H1 (cell line): ENCODE measurements at regions not wholly inside any gene's neighbourhood (a gene's known extent, or its start where the extent isn't known, plus 50 kb on each side); places are given as distances from the start of the nearest gene placed in this dataset.
A peak's percentile ranks its signal among the peaks of the same experiment; 100 is the strongest.

Experiments used
- CTCF ChIA-PET: fragments of 300-600 bp; sonication (Branson Sonifier 250); formaldehyde crosslinking; loops from one replicate; lab custom pipeline; 2021; ENCODE audit not compliant: partially characterized antibody; lab: Charles Lee
- POLR2A ChIA-PET: fragments of 300-600 bp; sonication (Branson Sonifier 250); formaldehyde crosslinking; loops from one replicate; lab custom pipeline; 2021; ENCODE audit warnings: inconsistent platforms; ENCODE audit not compliant: partially characterized antibody; lab: Charles Lee
- DNase-seq, 2 experiments: peaks; one replicate each; pipeline versions ENCODE4 v3.0.0 to v3.0.0-alpha.2; 2010 to 2022; ENCODE audit warnings: low spot score in 2 of 2, low read depth in 1 of 2, mixed read lengths in 1 of 2
- FAIRE-seq: peaks from 2 replicates; lab custom pipeline; 2011; peaks lifted over from hg19 to GRCh38; lab: Jason Lieb, UNC
- H2AFZ ChIP-seq: 2 replicates; pipeline ENCODE4 v1.8.1; 2012; ENCODE audit warnings: low read length, inconsistent platforms
- H2AK5ac ChIP-seq: 2 replicates; pipeline ENCODE4 v1.6.1; 2013; ENCODE audit warnings: low read depth, low read length
- H2BK120ac ChIP-seq: replicated peaks from 2 replicates; pipeline ENCODE3; 2013; ENCODE audit warnings: low read depth, low read length, inconsistent platforms
- H2BK12ac ChIP-seq: 2 replicates; pipeline ENCODE4 v1.6.1; 2013; ENCODE audit warnings: low read depth, low read length
- H2BK15ac ChIP-seq: 2 replicates; pipeline ENCODE4 v1.6.1; 2013; ENCODE audit warnings: low read length
- H2BK20ac ChIP-seq: 2 replicates; pipeline ENCODE4 v1.6.1; 2013; ENCODE audit warnings: low read length
- H2BK5ac ChIP-seq: 2 replicates; pipeline ENCODE4 v1.6.1; 2013; ENCODE audit warnings: low read depth, low read length
- H3K14ac ChIP-seq: 2 replicates; pipeline ENCODE4 v1.6.1; 2013; ENCODE audit warnings: inconsistent platforms; ENCODE audit not compliant: insufficient read length
- H3K18ac ChIP-seq: 2 replicates; pipeline ENCODE4 v1.6.1; 2013; ENCODE audit warnings: low read length; ENCODE audit errors: extremely low read depth
- H3K23ac ChIP-seq: 2 replicates; pipeline ENCODE4 v1.6.1; 2013; ENCODE audit warnings: inconsistent platforms; ENCODE audit not compliant: insufficient read length
- H3K23me2 ChIP-seq: 2 replicates; pipeline ENCODE4 v1.6.1; 2013; ENCODE audit warnings: low read depth, low read length
- H3K27ac ChIP-seq: 2 replicates; pipeline ENCODE4 v1.6.1; 2011; ENCODE audit warnings: low read depth, low read length, inconsistent platforms
- H3K27me3 ChIP-seq, 4 experiments: replicated peaks in 1 of 4; 1 replicate in 1 of 4; 2 replicates in 3 of 4; pipeline versions ENCODE4 v1.6.1 to v1.8.1; 2011 to 2013; ENCODE audit warnings: low read length in 3 of 4, mild to moderate bottlenecking in 3 of 4, inconsistent platforms in 2 of 4, mixed read lengths in 2 of 4, moderate library complexity in 1 of 4; ENCODE audit not compliant: control insufficient read depth in 3 of 4, insufficient read depth in 3 of 4; ENCODE audit errors: extremely low read depth in 1 of 4
- H3K36me3 ChIP-seq, 4 experiments: 2 replicates each; pipeline versions ENCODE4 v1.6.1 to v1.8.1; 2011 to 2013; ENCODE audit warnings: mild to moderate bottlenecking in 4 of 4, low read length in 3 of 4, moderate library complexity in 2 of 4, control low read depth in 1 of 4, inconsistent platforms in 1 of 4; ENCODE audit not compliant: insufficient read depth in 4 of 4, control insufficient read depth in 2 of 4
- H3K4ac ChIP-seq: replicated peaks from 2 replicates; pipeline ENCODE3; 2013; ENCODE audit warnings: low read length, low read depth, mixed read lengths, inconsistent platforms; ENCODE audit not compliant: insufficient read length
- H3K4me1 ChIP-seq, 4 experiments: replicated peaks in 1 of 4; 1 replicate in 1 of 4; 2 replicates in 3 of 4; pipeline versions ENCODE4 v1.6.1 to v1.8.1; 2011 to 2013; ENCODE audit warnings: low read length in 3 of 4, inconsistent platforms in 2 of 4, mixed read lengths in 1 of 4; ENCODE audit not compliant: insufficient read depth in 4 of 4, control insufficient read depth in 3 of 4
- H3K4me2 ChIP-seq, 2 experiments: 2 replicates each; pipeline versions ENCODE4 v1.6.1 to v1.8.1; 2011 to 2013; ENCODE audit warnings: low read depth in 2 of 2, low read length in 2 of 2, control low read depth in 1 of 2, inconsistent platforms in 1 of 2, mild to moderate bottlenecking in 1 of 2; ENCODE audit not compliant: insufficient read depth in 1 of 2
- H3K4me3 ChIP-seq, 4 experiments: fragments of 200-600, 300-600 bp in 1 of 4; sonication (generic), shearing (Covaris generic), sonication (Bioruptor Twin) in 1 of 4; 2 replicates each; pipeline versions ENCODE4 v1.5.1 to v1.8.1; 2011 to 2016; ENCODE audit warnings: low read length in 4 of 4, low read depth in 3 of 4, control low read depth in 2 of 4, inconsistent platforms in 2 of 4, mild to moderate bottlenecking in 2 of 4, mixed read lengths in 1 of 4, moderate library complexity in 1 of 4; ENCODE audit not compliant: insufficient read depth in 2 of 4; ENCODE audit errors: extremely low read depth in 1 of 4
- H3K56ac ChIP-seq: replicated peaks from 2 replicates; pipeline ENCODE3; 2013; ENCODE audit warnings: low read depth, mild to moderate bottlenecking, mixed read lengths, low read length, inconsistent platforms; ENCODE audit not compliant: insufficient read length
- H3K79me1 ChIP-seq: 2 replicates; pipeline ENCODE4 v1.6.1; 2013; ENCODE audit warnings: low read depth, low read length, control low read depth
- H3K79me2 ChIP-seq, 2 experiments: 2 replicates each; pipeline versions ENCODE4 v1.6.1 to v1.8.1; 2012 to 2013; ENCODE audit warnings: low read length in 2 of 2, mild to moderate bottlenecking in 2 of 2, inconsistent platforms in 1 of 2; ENCODE audit not compliant: insufficient read depth in 2 of 2, control insufficient read depth in 1 of 2
- H3K9ac ChIP-seq, 4 experiments: replicated peaks in 1 of 4; 1 replicate in 1 of 4; 2 replicates in 3 of 4; pipeline versions ENCODE4 v1.6.1 to v1.8.1; 2011 to 2013; ENCODE audit warnings: low read depth in 3 of 4, low read length in 3 of 4, control low read depth in 2 of 4, mild to moderate bottlenecking in 2 of 4, moderate library complexity in 2 of 4, inconsistent platforms in 1 of 4; ENCODE audit errors: extremely low read depth in 1 of 4
- H3K9me3 ChIP-seq, 2 experiments: 2 replicates each; pipeline versions ENCODE4 v1.6.1 to v1.8.1; 2012 to 2013; ENCODE audit warnings: mild to moderate bottlenecking in 2 of 2, moderate library complexity in 2 of 2, control low read depth in 1 of 2, inconsistent platforms in 1 of 2, low read depth in 1 of 2, low read length in 1 of 2, mixed read lengths in 1 of 2; ENCODE audit not compliant: insufficient read depth in 2 of 2
- H4K20me1 ChIP-seq, 2 experiments: replicated peaks in 1 of 2; 2 replicates each; pipeline versions ENCODE3 to v1.8.1; 2011 to 2013; ENCODE audit warnings: inconsistent platforms in 2 of 2, low read length in 2 of 2, mild to moderate bottlenecking in 1 of 2; ENCODE audit not compliant: insufficient read depth in 2 of 2, control insufficient read depth in 1 of 2
- H4K5ac ChIP-seq: 2 replicates; pipeline ENCODE4 v1.6.1; 2013; ENCODE audit warnings: low read length, low read depth, mixed read lengths, inconsistent platforms; ENCODE audit not compliant: insufficient read length
- H4K8ac ChIP-seq: 2 replicates; pipeline ENCODE4 v1.8.0; 2013; ENCODE audit warnings: mild to moderate bottlenecking, moderate library complexity, low read length, inconsistent platforms; ENCODE audit not compliant: insufficient read depth; ENCODE audit errors: extremely low read depth
- H4K91ac ChIP-seq: replicated peaks from 2 replicates; pipeline ENCODE3; 2013; ENCODE audit warnings: low read length, mixed read lengths, inconsistent platforms; ENCODE audit not compliant: insufficient read length
- JUND ChIP-seq: IDR thresholded peaks from 2 replicates; pipeline ENCODE4 v1.6.1; 2011; ENCODE audit warnings: mild to moderate bottlenecking, improper control_type of control experiment, low read length
- WGBS, 2 experiments: shearing (Covaris generic) in 1 of 2; methylation state at CpG; one replicate each; pipeline versions ENCODE4 v1.1.6 to v1.1.7; 2013 to 2015; ENCODE audit warnings: low lambda C conversion rate in 2 of 2, mixed read lengths in 2 of 2, inconsistent platforms in 1 of 2, low coverage in 1 of 2, missing lambda C conversion rate in 1 of 2; ENCODE audit not compliant: insufficient replicate concordance in 2 of 2, insufficient coverage in 1 of 2, insufficient read length in 1 of 2; ENCODE audit errors: extremely low coverage in 1 of 2, missing lambda C conversion rate in 1 of 2; 5-methylcytosine and 5-hydroxymethylcytosine counted together

DNA sequence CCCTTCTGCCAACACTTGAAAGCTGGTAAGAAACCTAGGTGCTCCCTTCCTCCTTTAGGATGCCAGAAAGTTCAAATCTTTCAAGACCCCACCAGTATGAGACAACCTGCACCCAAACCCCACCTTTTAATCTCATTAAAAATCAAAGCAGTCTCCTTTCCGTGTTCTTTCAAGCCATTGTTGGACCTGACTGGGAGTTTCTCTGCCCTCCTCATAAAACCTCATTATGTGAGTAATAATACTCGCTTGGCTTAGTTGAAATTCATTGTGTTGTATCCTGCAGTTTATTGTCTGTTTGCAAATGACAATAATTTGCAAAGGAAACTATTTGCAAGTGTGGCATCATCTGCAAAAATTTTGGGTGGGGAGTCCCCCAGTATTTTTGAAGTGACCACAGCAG, 133.2 kb upstream of the VEGFC start:
- no peaks in the 10 kb centered on the region for H3K79me2 ChIP-seq
- no peak overlapping the region for H2BK120ac ChIP-seq
- ChIA-PET CTCF (interaction anchor here (1.0 kb wide), 1 partner anchor 39 kb away, joined by 3 read pairs; no protein-coding TSS in a partner anchor), POLR2A (no interaction called here)
- no peak overlapping the region for H3K4me3 ChIP-seq
- WGBS, 2 experiments, result 43% methylated on average over 2 of the region's 2 CpGs; no CpG with 5 or more reads in 1 of the 2 experiments
- H2BK15ac ChIP-seq, result no peak overlapping the region
- H2AFZ ChIP-seq, result peak overlapping the region; percentile 66; the same call in 1 of the 2 replicates
- no peaks in the 10 kb centered on the region for H3K36me3 ChIP-seq
- no peaks in the 10 kb centered on the region for H4K20me1 ChIP-seq
- no peak overlapping the region for H3K18ac ChIP-seq
- FAIRE-seq (no peak), DNase-seq (no peak)
- H3K23ac ChIP-seq, result no peak overlapping the region
- H3K4ac ChIP-seq, result no peak overlapping the region
- H3K27ac ChIP-seq, result no peak overlapping the region
- no peak overlapping the region for H2AK5ac ChIP-seq
- H2BK5ac ChIP-seq, result no peak overlapping the region
- no peaks in the 10 kb centered on the region for H3K9me3 ChIP-seq
- H3K14ac ChIP-seq, result no peak overlapping the region
- no peak overlapping the region for H2BK12ac ChIP-seq
- no peak overlapping the region for H3K4me2 ChIP-seq
- no peak overlapping the region for H4K8ac ChIP-seq
- no peaks in the 10 kb centered on the region for H3K27me3 ChIP-seq
- H4K91ac ChIP-seq, result no peak overlapping the region
- no peak overlapping the region for H3K9ac ChIP-seq
- H2BK20ac ChIP-seq, result no peak overlapping the region
- H4K5ac ChIP-seq, result no peak overlapping the region
- H3K79me1 ChIP-seq, result no peaks in the 10 kb centered on the region
- H3K23me2 ChIP-seq, result no peaks in the 10 kb centered on the region
- H3K56ac ChIP-seq, result no peak overlapping the region
- H3K4me1 ChIP-seq, result no peaks in the 10 kb centered on the region; a peak in 1 of 7 replicates
- no peak for TF ChIP-seq JUND
